Stimulated activated CD4-positive, alpha-beta T cell treated with anti-CD3 and anti-CD28 coated beads, Interleukin-2, amount 100 ng/mL, for 24 hours (primary cell): ENCODE measurements at regions not wholly inside any gene's neighbourhood (a gene's known extent, or its start where the extent isn't known, plus 50 kb on each side); places are given as distances from the start of the nearest gene placed in this dataset.
"Not testable (repeated sequence)": the region's sequence is repeated elsewhere in the genome, so short reads cannot be mapped to it uniquely, and the experiment has no call there.

Experiments used
- DNase-seq, 2 donors: peaks; one replicate each; pipeline ENCODE4 v3.0.0-alpha.2; 2020

GRCh38 chr1:60913708-60914107, 168.7 kb upstream of the NFIA start:
- DNase-seq: not testable (repeated sequence)

GRCh38 chr1:60913039-60913438, 169.3 kb upstream of the NFIA start:
- DNase-seq: no peak

DNA sequence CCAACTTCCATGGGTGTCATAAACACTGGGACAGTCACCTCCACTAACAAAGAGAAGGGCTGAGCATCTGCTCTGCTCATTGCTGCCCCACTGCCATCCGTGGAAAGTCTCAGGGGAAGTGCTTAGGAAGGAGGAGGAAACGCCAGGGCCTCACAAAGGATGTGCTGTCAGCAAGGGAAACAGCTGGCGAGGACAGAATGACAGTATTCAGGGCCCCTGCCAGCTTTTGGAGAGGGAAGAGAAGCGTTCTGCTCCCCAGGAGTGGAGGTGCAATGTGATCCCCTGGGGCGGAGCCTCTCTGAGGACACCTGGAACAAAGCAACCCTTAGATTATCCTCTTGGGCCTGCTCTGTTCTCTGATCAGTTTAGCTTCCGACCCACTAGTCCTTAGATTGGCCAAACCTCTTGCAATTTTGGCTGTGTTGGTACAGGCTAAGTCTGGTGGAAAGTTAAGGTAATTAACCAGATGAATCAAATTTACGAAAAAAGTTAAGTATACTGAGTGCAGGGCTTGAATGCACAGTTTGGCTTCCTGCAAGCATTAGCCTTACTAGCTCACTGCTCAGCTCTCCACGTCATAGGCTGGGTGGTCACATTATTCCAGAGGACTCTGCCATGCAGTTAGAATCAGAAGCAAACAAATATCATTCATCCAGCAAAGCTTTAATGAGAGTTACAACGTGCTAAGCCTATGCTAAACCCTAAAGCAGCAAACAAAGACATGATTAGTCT, 170.2 kb upstream of the NFIA start:
- DNase-seq: no peak

DNA sequence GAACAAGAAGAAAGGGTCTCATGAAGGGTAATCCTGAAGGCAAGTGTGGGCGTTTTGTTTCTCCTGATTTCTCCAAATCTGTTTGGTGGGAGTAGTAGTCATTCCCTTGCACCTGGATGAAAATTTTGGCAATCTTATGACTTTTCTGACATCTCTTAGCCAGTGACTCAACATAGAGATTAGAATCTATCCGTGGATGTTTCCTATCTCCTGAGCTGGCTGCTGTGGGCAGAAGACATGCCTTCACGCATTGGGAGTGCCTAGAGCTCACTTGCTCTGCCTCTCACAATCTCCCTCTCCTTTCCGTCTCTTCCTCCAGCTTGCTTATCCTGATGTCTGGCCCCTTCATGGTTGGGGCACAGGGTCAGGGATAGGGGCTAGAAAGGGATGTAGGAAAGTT, 174.2 kb upstream of the NFIA start:
- no peak for DNase-seq

DNA sequence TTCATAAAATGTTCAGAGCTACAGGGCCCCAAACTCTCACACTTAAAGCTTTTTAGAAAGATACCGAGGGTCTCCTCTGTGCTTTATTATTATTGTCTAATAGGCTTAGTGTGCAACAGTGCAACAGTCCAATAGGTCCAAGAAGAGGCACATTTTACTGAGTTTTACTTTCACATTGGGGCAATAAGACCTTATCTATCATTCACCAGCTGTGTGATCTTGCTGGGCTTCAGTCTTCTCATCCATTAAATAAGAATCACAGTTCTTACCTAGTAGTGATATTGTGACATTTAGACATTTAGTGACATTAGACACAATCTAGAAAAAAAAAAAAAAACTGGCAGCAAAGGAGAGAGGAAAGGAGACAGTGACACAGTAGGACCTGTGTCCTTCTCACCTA, 175.8 kb upstream of the NFIA start:
- no peak for DNase-seq

GRCh38 chr1:60906039-60906438, 176.3 kb upstream of the NFIA start:
- no peak for DNase-seq

GRCh38 chr1:60904099-60904851, 178.1 kb upstream of the NFIA start:
- no peak for DNase-seq

DNA sequence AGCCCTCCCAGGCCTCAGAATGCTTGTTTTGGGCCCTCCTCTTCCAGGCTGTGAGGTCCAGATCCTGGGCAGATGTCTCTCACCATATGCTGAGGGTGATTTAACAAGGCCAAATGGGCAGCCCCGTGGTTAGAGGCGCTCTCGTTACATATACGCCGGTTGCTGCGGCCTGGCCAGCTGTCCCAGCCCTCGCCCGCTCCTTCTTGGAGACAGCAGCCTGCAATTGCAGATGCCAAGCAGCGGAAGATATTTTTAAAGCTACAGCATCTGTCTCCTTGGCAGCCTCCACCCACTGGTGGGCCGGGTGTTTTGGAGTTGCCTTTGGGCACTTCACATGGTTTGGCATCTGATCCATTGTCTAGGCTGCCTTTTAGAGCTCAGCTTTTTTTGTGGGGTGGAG, 178.8 kb upstream of the NFIA start:
- no peak for DNase-seq

DNA sequence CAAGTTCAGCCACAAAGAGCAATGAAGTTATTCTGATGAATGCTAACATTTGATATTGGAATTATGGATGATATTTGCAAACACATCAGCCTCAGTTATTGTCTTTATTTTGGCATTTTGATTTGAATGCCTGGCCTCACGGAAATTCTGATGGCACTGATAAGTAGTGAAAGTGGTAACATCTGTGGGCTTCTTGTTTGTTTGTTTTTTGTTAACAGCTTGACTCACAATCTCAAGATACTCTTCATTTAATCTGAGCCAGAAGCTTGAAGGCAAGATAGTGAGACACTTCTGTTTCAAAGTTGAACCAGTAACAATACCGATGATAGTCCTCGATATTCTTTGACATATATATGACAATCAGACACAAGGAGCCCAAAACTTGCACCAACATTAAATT, 182.9 kb upstream of the NFIA start:
- no peak for DNase-seq

- DNase-seq: peak in 1 of 2 donors; percentile 12
Measured at GRCh38 chr1:60898987-60899386, 183.4 kb upstream of the NFIA start.

- no peak for DNase-seq
Measured at GRCh38 chr1:60898413-60898812, 183.9 kb upstream of the NFIA start.

- DNase-seq: no peak
Measured at GRCh38 chr1:60896701-60897363, 185.5 kb upstream of the NFIA start.

GRCh38 chr1:60895701-60896100, 186.7 kb upstream of the NFIA start:
- DNase-seq: no peak

DNA sequence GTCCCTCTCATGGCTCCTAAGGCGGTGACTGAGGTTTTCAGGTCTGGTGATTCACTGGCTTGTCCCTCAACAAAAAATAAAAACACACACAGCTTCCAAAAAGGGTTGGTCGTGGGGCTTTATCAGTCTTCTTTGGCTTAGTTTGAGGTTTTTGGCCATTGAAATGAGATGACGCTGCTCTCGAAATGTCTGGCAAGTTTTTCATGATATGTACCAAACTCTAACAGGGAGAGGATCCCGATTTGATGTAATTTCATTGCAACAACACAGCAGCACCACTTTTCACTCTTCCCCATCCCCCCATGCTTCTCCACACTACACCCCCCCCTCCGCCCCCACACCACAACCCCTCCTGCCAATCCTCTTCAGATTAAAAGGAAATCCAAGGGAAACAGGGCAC, 187.1 kb upstream of the NFIA start:
- DNase-seq: no peak

- no peak for DNase-seq
Measured at GRCh38 chr1:60894741-60895140, 187.6 kb upstream of the NFIA start.

GRCh38 chr1:60894130-60894529, 188.2 kb upstream of the NFIA start:
- no peak for DNase-seq

GRCh38 chr1:60893136-60893930, 189.0 kb upstream of the NFIA start:
- DNase-seq: no peak

DNA sequence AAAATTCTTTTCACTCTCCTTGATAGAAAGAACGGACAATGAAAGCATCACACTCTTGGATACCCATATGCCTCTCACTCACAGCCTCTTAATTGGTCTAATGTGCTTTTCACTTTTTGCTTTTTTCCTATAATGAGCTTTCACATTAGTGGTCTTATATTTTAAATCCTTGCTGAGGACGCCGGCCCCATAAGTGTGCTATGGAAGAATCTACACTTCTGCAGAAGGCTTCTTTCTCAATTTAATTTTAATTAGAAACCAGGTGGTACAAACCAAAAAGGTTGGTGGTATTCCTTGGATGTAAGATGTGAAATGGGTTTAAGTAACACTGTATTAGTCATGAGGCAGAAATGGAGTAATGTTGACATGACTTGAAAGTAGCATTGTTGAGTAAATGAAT, 190.6 kb upstream of the NFIA start:
- DNase-seq: no peak

GRCh38 chr1:60891281-60891680, 191.1 kb upstream of the NFIA start:
- DNase-seq: no peak

GRCh38 chr1:60890664-60891063, 191.7 kb upstream of the NFIA start:
- no peak for DNase-seq

GRCh38 chr1:60889709-60890108, 192.7 kb upstream of the NFIA start:
- no peak for DNase-seq

- DNase-seq: no peak
Measured at GRCh38 chr1:60888126-60888525, 194.2 kb upstream of the NFIA start.

DNA sequence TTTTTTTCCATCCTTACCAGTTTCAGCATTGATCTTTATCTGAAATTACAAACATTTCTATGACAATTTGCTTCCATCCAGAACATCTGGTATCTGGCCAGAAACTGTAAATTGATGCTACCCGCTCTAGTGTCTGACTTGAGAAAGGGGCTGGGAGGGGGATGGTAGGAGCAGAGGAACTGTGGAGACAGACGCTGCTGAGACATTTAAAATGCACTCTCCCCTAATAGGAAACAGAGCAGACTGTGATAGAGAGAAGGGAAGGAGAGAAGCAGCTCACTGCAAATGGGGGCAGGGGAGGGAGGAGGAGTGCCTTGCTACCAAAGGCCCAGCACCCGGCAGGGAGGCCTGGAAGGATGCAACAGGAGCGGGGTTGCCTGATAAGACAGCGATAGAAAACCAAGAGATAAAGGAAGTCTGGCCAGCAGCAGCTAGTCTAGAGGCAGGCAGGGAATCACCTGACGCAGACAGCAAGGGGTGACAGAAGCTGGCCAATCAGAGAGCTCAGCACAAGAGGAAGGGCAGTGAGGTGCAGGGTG, 195.5 kb upstream of the NFIA start:
- no peak for DNase-seq
